Activated gamma-delta T cell treated with anti-CD3 and anti-CD28 coated beads, Interleukin-2, amount 50 U/mL, for 16 hours (primary cell): ENCODE measurements at regions not wholly inside any gene's neighbourhood (a gene's known extent, or its start where the extent isn't known, plus 50 kb on each side); places are given as distances from the start of the nearest gene placed in this dataset.
"Not testable (repeated sequence)": the region's sequence is repeated elsewhere in the genome, so short reads cannot be mapped to it uniquely, and the experiment has no call there.

Experiments
- DNase-seq: peaks from one replicate; pipeline ENCODE4 v3.0.0-alpha.2; 2020; ENCODE audit warnings: low read depth

DNA sequence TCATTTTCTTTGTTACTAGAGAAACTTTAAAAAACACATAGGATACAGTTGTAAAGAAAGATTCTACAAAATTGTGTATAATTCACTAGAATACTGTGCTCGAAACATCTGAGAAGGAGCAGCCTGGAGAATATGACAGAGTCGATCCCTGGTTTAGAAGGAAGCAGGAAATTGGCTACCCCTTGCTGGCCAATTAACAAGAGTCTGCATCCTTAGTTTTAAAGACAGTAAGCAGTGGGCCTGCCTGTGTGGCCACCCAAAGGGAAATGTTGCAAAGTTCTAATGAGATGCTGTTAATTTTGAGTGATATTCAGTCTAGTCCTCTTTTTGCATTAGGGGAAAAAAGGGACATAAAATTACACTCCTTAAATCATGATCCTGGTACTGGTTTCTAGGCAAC lies 988.6 kb downstream of the PCDH17 start:
- DNase-seq: no peak

DNA sequence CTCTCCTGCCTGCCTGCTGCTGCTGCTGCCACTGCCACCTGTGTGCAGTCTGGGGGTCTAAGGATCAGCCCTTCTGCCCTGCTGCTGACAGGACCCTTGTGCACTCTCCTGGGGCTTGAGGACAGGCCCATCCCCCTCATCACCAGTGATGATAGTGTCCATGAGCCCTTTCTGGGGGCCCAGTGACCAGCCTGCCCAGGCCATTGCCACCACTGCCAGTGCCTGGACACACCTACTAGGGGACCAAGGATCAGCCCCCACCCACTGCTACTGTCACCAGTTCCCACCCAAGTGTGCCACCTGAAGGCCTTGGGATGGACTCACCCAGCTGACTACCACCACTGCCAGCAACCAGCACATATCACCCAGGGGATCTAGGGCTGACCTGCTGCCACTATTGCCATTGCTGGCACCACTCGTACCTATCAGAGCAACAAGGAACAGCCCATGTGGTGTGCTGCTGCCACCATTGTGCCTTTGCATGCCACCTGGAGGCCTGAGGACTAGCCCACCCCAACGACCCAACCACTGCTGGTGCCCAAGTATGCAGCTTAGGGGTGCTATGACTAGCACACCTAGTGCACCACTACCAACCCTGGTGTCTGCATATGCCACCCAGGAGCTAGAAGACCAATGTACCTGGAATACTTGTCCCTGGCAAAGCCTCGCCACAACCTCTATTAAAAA lies 994.3 kb downstream of the PCDH17 start:
- DNase-seq: no peak

DNA sequence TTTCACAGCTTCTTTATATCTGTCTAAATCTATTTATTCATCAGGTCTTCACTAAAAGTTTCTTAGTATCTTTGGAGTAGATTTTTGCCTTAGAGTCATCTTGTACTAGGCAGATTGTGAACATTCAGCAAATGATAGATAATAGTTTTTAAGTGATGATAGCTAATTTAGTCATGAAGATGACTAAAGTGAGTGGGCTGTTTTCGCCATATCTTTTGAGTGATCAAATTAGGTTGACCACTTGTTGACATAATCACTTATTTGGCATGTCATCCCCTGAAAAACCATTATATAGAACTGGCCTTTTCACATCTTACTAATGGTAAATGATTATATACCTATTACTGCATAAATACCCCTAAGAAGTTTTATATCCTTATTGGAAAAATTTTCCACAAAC lies 999.2 kb downstream of the PCDH17 start:
- no peak for DNase-seq

DNA sequence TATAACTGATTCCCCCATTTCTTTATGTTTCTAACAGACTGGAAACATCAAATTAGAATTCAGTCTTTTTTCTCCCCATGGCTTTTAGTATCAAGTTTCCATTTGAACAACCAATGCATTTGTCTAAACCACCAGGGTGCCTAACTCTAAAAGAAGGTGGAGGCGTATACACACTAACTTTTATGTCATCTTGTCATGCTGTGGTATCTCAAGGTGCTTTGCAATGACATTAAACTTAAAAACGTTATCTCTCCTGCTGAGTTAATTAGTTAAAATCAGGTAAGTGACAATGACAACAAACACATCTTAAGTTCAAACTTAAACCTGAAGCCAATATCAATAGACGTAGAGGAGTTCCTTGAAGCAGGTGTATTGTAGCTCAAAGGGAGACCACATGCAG lies 1001.7 kb downstream of the PCDH17 start:
- no peak for DNase-seq

DNA sequence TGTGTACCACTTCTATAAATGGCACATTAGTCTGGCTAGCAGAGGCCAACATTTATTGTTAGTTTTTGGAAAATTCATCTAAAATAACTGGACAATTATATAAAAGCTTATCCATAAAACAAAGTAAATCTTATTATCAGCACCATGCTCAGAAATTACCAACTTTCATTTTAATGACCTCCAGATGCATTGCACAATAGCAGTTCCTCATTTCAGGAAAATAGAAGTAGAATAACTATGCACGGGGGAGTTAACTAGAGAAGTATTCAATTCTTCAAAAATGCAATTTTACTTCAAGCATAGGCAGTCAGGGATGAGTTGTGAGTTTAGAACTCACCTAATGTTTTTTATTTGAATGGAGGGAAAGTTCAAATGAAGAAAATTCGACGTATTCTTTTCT lies 1023.5 kb downstream of the PCDH17 start:
- no peak for DNase-seq

- no peak for DNase-seq
Measured at GRCh38 chr13:58660826-58661225, 1029.3 kb downstream of the PCDH17 start.

DNA sequence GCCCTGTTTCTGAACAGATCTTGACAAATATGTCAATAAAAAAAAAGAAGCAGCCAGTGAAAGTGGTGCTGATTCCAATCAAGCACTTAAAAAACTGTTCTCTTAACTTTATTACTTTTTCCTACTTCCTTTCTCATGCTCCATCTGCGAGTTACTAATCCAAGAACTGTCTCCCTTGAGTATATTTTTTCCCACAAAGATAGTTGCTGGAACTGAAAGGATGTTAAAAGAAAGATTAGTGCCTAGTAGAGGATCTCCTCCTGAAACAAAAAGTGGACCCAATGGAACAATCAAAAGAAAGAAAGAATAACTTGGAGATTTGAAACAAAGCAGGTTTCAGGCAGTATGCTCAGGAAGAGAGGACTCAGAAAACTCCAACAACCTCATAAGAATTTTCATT lies 1034.8 kb downstream of the PCDH17 start:
- no peak for DNase-seq

DNA sequence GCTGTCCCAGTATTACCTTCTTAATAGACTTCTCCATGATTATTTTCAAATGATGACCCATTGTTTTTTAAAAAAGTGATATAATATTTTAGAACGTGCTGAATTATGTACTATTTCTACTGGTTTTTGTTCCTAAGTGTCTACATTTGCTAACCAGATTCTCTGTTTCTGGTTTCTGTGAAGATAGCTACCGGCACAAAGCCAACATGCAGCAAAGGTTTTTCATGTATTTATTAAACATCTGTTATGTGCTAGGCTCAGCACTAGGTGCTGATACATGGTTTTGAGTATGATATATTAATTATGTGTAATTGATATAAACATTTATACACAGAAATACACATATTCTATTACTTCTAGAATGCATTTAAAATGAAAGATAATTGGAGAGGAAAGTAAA lies 1035.6 kb downstream of the PCDH17 start:
- no peak for DNase-seq

- DNase-seq: no peak
Measured at GRCh38 chr13:58680115-58680514, 1048.6 kb downstream of the PCDH17 start.

DNA sequence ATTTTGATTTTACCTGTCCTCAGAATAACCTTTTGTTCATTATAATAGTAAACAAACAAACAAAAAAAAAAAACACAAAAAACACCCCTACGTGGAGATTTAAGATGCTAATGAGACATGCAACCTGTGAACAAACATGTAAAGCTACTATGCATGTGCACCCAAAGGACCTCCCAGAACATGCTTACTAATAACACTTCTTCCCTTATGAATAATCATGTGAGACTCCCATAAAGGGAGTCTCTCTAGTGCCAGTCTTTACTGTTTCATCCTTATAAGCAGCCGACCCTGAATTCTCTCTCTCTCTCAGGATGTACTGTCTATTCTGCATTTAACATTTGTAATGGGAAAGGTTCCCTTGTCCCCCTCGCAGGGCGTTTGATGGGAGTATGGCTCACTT lies 1051.1 kb downstream of the PCDH17 start:
- DNase-seq: no peak

GRCh38 chr13:58687148-58687547 lies 1055.6 kb downstream of the PCDH17 start:
- DNase-seq: no peak

DNA sequence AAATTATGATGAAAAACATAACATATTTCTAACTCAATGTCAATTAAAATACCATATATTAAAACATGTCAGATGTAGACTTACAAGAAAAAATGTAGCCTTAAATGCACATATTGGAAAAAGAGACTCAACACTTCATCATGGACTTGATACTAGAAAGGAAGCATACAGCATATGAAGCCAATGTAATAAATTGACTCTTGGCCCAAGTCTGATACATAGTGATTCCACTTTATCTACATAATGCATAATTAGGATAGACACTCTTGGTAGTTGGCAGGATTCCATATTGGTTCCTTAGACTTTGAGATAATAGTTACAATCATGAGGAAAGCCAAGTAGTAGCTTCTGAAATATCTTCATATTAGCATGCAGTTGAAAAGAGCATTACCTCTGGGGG lies 1067.0 kb downstream of the PCDH17 start:
- no peak for DNase-seq

DNA sequence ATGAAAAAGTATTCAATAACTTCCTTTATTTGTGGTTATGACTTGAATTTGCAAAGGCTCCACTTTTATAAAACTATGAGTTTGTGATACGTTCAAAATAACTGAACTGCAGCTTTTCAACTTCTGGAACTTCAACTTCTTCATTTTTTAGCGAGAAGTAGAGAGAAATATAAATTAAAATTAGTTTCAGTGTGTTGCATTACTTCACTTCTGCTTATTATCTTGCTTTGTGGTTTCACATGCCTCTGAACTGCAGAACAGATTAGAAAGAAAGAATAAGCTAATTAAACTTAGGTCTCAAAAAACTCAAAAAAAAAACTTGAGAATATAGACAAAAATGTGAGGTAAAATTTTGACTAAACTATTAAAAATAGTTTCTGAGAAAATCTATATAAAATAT lies 1073.4 kb downstream of the PCDH17 start:
- no peak for DNase-seq

DNA sequence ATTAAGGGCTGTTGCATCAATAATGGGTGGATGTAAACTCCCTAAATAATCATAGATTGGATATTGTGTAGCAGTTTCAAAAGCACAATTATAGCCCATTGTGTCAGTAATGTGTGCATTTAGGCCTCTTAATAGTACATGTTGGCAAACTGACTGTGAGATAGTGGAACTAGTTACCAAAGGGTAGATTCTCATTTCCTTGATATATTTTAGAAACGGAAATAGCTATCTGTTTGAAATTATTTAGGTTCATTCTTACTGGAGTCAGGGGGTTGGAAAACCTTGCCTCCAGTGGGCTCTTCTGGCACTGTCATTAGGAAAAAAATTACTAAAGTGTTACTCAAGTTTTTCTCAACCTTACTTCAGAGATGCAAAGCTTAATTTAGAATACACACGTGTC lies 1074.9 kb downstream of the PCDH17 start:
- DNase-seq: no peak

- DNase-seq: no peak
Measured at GRCh38 chr13:58712191-58712590, 1080.6 kb downstream of the PCDH17 start.

DNA sequence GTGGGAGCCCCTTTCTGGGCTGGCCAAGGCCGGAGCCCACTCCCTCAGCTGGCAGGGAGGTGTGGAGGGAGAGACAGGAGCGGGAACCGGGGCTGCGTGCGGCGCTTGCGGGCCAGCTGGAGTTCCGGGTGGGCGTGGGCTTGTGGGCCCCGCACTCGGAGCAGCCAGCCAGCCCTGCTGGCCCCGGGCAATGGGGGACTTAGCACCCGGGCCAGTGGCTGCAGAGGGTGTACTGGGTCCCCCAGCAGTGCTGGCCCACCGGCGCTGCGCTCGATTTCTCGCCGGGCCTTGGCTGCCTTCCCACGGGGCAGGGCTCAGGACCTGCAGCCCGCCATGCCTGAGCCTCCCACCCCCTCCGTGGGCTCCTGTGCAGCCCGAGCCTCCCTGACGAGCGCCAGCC lies 1082.5 kb downstream of the PCDH17 start:
- DNase-seq: not testable (repeated sequence)

DNA sequence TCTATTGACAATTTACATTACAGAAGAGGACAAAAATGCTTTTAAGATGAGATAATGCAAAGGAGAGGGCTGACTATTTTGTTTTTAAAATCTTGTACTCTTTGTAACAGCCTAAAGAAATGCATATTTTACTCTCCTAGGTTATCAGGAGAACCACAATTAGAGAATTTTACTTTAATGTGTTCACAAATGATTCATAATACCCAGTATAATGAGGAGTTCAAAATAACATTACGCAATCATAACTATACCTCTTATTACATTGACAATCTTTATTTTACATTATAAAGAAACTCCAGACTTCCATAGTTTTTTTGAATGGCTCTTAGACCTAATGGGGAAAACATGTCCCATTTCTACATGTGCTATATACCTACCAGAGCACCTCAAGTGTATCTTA lies 1089.7 kb downstream of the PCDH17 start:
- DNase-seq: no peak

DNA sequence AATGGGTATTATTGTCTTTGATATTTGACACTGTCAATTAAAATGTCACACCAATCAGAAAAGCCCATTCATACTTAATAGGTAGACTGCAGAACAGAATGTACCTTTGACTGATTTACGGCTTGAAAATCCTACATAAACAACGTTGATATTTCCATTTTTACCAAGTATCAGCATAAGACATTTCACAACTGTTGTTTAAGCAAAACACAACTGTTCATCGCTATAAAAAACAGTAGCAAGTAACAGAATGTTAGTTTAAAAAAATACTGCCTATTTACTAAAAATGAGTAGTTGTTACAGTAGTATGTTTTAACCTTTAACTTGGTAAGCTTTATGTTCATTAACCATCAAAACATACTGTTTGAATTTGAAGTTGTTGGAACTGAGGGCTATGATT lies 1096.6 kb downstream of the PCDH17 start:
- no peak for DNase-seq

DNA sequence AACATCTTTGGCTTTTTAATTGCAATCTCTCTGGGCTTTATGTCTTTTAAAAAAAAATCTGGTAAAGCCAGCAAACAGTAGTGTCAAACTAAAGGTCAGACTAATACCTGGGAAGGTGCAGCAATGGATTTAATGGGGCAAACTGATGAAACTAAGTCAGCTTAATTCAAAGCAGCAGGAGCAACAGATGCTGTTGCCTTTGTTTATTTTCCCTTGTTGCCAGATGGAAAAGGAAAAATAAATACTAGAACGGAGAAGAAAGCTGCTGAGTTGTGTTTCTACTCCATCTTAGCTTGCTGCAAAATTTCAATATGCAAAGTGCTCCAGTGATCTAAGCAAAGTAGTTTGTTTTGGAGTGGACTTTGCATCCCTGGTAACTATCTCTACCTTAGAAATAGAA lies 1097.8 kb downstream of the PCDH17 start:
- no peak for DNase-seq

DNA sequence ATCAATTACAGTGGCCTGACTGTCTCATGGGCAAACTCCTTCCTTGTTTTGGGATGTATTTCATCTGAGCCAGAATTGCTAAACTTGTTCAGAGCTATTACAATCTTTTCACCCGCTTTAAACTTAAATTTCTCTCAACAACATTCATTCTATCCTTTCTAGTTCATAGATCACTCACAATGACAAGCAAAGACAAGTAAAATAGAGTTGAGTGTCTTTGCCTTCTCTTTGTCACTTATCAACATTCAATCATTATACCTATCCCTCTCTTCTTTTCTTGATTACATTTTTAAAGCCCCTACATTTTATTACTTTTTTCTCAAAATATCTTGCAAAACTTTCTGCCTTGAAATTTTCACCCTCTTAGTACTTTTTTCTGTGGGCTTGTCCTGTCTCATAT lies 1113.1 kb downstream of the PCDH17 start:
- DNase-seq: no peak

- no peak for DNase-seq
Measured at GRCh38 chr13:58767566-58767965, 1136.0 kb downstream of the PCDH17 start.

DNA sequence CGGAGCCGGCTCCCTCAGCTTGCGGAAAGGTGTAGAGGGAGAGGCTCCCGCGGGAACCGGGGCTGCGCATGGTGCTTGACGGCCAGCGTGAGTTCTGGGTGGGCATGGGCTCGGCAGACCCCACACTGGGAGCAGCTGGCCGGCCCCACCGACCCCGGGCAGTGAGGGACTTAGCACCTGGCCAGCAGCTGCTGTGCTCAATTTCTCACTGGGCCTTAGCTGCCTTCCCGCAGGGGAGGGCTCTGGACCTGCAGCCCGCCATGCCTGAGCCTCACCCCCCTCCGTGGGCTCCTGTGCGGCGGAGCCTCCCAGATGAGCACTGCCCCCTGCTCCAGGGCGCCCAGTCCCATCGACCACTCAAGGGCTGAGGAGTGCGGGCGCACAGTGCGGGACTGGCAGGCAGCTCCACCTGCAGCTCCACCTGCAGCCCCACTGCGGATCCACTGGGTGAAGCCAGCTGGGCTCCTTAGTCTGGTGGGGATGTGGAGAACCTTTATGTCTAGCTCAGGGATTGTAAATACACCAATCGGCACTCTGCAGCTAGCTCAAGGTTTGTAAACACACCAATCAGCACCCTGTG lies 1141.8 kb downstream of the PCDH17 start:
- DNase-seq: no peak

- DNase-seq: no peak
Measured at GRCh38 chr13:58782736-58783135, 1151.2 kb downstream of the PCDH17 start.

DNA sequence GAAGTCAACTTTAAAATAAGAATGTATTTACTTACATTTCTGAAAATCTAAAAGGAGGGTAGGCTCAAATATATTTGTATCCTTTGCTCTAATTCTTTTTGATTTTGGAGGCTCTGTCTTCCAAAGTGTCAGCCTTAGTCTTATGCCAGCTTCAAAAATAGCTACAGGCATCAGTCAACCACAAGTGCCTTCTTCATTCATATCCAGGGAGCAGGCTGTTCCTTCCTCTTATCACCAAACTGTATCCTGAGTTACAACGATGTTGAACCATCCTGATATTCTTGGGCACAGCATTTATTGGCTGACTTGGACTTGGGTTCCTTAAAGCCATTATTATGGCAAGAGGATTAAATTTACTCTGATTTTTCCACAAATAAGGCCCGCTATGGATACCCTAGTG lies 1161.3 kb downstream of the PCDH17 start:
- DNase-seq: no peak
